Liver (tissue), 8 donors: ENCODE measurements at regions not wholly inside any gene's neighbourhood (a gene's known extent, or its start where the extent isn't known, plus 50 kb on each side); places are given as distances from the start of the nearest gene placed in this dataset.

Experiments used
- DNase-seq: peaks from one replicate; pipeline ENCODE4 v3.0.0-alpha.2; 2017; ENCODE audit warnings: low spot score
- H3K27ac ChIP-seq, 2 donors: one replicate each; pipeline ENCODE4 v1.7.0; 2013; ENCODE audit warnings: inconsistent platforms in 2 of 2, low read length in 2 of 2, control low read depth in 1 of 2, low read depth in 1 of 2, mild to moderate bottlenecking in 1 of 2
- H3K27me3 ChIP-seq, 4 donors: one replicate each; pipeline versions ENCODE4 v1.6.1 to v1.7.0; 2013; ENCODE audit warnings: low read length in 3 of 4, inconsistent platforms in 1 of 4, mild to moderate bottlenecking in 1 of 4, moderate library complexity in 1 of 4; ENCODE audit not compliant: control insufficient read depth in 4 of 4, insufficient read depth in 4 of 4
- H3K36me3 ChIP-seq, 4 donors: one replicate each; pipeline versions ENCODE4 v1.6.1 to v1.7.0; 2013; ENCODE audit warnings: low read length in 3 of 4, mild to moderate bottlenecking in 3 of 4, low read depth in 1 of 4, moderate library complexity in 1 of 4; ENCODE audit not compliant: control insufficient read depth in 4 of 4, insufficient read depth in 3 of 4
- H3K4me1 ChIP-seq, 4 donors: one replicate each; pipeline versions ENCODE4 v1.6.1 to v1.7.0; 2013; ENCODE audit warnings: low read length in 3 of 4, mild to moderate bottlenecking in 3 of 4, moderate library complexity in 1 of 4; ENCODE audit not compliant: control insufficient read depth in 4 of 4, insufficient read depth in 4 of 4
- H3K4me3 ChIP-seq, 3 donors: one replicate each; pipeline versions ENCODE4 v1.6.1 to v1.7.0; 2013; ENCODE audit warnings: low read length in 3 of 3, control low read depth in 1 of 3, low read depth in 1 of 3, mild to moderate bottlenecking in 1 of 3
- H3K9ac ChIP-seq, 2 donors: one replicate each; pipeline ENCODE4 v1.7.0; 2013; ENCODE audit warnings: low read length in 2 of 2, mild to moderate bottlenecking in 2 of 2, moderate library complexity in 2 of 2, control low read depth in 1 of 2, low read depth in 1 of 2
- H3K9me3 ChIP-seq, 4 donors: one replicate each; pipeline versions ENCODE4 v1.6.1 to v1.7.0; 2013; ENCODE audit warnings: low read length in 3 of 4; ENCODE audit not compliant: control insufficient read depth in 4 of 4
- FOXA1 ChIP-seq: IDR thresholded peaks from 2 replicates; pipeline ENCODE4 v1.6.1; 2016; ENCODE audit warnings: antibody characterized with exemption
- FOXA2 ChIP-seq: IDR thresholded peaks from 2 replicates; pipeline ENCODE4 v1.6.1; 2016; ENCODE audit warnings: antibody characterized with exemption
- JUND ChIP-seq, 2 donors: IDR thresholded peaks; 2 replicates each; pipeline ENCODE4 v1.6.1; 2016; ENCODE audit warnings: antibody characterized with exemption in 2 of 2
- NR2F2 ChIP-seq: IDR thresholded peaks from 2 replicates; pipeline ENCODE4 v1.6.1; 2016; ENCODE audit warnings: antibody characterized with exemption
- RAD21 ChIP-seq, 2 donors: IDR thresholded peaks; 2 replicates each; pipeline ENCODE4 v1.6.1; 2016; ENCODE audit warnings: antibody characterized with exemption in 2 of 2, mild to moderate bottlenecking in 2 of 2
- RXRA ChIP-seq, 2 donors: IDR thresholded peaks; 2 replicates each; pipeline ENCODE4 v1.6.1; 2017 to 2018; ENCODE audit warnings: antibody characterized with exemption in 2 of 2, mild to moderate bottlenecking in 1 of 2
- SP1 ChIP-seq: IDR thresholded peaks from 2 replicates; pipeline ENCODE4 v1.6.1; 2018; ENCODE audit warnings: antibody characterized with exemption, mild to moderate bottlenecking
- TAF1 ChIP-seq: conservative IDR thresholded peaks from 2 replicates; pipeline ENCODE4 v1.6.1; 2016; ENCODE audit warnings: antibody characterized with exemption, mild to moderate bottlenecking
- WGBS: extraction: QIAGEN DNeasy Blood & Tissue Kit; methylation state at CpG from one replicate; pipeline ENCODE4 v1.1.7; 2013; 5-methylcytosine and 5-hydroxymethylcytosine counted together
- TF ChIP-seq, protein P1 (sequence below): IDR thresholded peaks from 2 replicates; pipeline ENCODE4 v1.6.1; 2016; ENCODE audit warnings: antibody characterized with exemption
- TF ChIP-seq, protein P2 (sequence below): IDR thresholded peaks from 2 replicates; pipeline ENCODE4 v1.6.1; 2016; ENCODE audit warnings: antibody characterized with exemption, mild to moderate bottlenecking
- TF ChIP-seq, protein P3 (sequence below): fragments of 150-350 bp; IDR thresholded peaks from 2 replicates; pipeline ENCODE4 v1.5.1; 2017; ENCODE audit warnings: improper control_type of control experiment, low read depth, low read length; ENCODE audit not compliant: missing input control
- TF ChIP-seq, protein P4 (sequence below): IDR thresholded peaks from 2 replicates; pipeline ENCODE4 v1.6.1; 2016; ENCODE audit warnings: antibody characterized with exemption
- donor health status: healthy.
- donor health status: healthy.
- donor health status: healthy.
- donor health status: healthy.
- donor health status: healthy.

DNA sequence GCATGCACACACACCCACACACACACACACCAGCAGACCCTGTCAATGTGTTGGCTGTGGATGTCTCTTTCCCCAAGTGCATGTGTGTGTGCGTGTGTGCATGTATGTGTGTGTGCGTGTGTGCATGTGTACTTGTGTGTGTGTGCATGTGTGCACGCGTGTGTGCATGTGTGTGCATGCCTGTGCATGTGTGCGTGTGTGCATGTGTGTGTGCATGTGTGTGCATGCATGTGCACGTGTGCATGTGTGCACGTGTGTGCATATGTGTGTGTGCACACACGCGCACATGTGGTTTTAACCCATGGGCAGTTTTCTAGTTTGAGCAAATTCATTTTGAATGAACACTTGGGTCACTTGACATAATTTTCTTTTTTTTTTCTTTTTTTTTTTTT lies 268.8 kb upstream of the IRX1 start:
- H3K36me3 ChIP-seq = no peaks in the 10 kb centered on the region
- WGBS = 87% methylated on average over 9 of the region's 9 CpGs
- no peak for DNase-seq
- H3K4me3 ChIP-seq = no peak overlapping the region
- H3K9me3 ChIP-seq = peaks cover 0 to 3% (median 0%) of the 10 kb centered on the region in 4 donors
- TF ChIP-seq FOXA1 = no peak
- no peak for TF ChIP-seq FOXA2
- TF ChIP-seq, protein P1, sequence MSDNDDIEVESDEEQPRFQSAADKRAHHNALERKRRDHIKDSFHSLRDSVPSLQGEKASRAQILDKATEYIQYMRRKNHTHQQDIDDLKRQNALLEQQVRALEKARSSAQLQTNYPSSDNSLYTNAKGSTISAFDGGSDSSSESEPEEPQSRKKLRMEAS = no peak
- TF ChIP-seq JUND (IDR thresholded peaks at IDR 0.05) = no peak
- no peak for TF ChIP-seq RXRA (IDR thresholded peaks at IDR 0.05)
- TF ChIP-seq, protein P2, sequence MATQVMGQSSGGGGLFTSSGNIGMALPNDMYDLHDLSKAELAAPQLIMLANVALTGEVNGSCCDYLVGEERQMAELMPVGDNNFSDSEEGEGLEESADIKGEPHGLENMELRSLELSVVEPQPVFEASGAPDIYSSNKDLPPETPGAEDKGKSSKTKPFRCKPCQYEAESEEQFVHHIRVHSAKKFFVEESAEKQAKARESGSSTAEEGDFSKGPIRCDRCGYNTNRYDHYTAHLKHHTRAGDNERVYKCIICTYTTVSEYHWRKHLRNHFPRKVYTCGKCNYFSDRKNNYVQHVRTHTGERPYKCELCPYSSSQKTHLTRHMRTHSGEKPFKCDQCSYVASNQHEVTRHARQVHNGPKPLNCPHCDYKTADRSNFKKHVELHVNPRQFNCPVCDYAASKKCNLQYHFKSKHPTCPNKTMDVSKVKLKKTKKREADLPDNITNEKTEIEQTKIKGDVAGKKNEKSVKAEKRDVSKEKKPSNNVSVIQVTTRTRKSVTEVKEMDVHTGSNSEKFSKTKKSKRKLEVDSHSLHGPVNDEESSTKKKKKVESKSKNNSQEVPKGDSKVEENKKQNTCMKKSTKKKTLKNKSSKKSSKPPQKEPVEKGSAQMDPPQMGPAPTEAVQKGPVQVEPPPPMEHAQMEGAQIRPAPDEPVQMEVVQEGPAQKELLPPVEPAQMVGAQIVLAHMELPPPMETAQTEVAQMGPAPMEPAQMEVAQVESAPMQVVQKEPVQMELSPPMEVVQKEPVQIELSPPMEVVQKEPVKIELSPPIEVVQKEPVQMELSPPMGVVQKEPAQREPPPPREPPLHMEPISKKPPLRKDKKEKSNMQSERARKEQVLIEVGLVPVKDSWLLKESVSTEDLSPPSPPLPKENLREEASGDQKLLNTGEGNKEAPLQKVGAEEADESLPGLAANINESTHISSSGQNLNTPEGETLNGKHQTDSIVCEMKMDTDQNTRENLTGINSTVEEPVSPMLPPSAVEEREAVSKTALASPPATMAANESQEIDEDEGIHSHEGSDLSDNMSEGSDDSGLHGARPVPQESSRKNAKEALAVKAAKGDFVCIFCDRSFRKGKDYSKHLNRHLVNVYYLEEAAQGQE = no peak
- TF ChIP-seq, protein P3, sequence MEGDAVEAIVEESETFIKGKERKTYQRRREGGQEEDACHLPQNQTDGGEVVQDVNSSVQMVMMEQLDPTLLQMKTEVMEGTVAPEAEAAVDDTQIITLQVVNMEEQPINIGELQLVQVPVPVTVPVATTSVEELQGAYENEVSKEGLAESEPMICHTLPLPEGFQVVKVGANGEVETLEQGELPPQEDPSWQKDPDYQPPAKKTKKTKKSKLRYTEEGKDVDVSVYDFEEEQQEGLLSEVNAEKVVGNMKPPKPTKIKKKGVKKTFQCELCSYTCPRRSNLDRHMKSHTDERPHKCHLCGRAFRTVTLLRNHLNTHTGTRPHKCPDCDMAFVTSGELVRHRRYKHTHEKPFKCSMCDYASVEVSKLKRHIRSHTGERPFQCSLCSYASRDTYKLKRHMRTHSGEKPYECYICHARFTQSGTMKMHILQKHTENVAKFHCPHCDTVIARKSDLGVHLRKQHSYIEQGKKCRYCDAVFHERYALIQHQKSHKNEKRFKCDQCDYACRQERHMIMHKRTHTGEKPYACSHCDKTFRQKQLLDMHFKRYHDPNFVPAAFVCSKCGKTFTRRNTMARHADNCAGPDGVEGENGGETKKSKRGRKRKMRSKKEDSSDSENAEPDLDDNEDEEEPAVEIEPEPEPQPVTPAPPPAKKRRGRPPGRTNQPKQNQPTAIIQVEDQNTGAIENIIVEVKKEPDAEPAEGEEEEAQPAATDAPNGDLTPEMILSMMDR = no peak
- no peak for TF ChIP-seq TAF1
- H3K9ac ChIP-seq = no peak overlapping the region
- no peaks in the 10 kb centered on the region for H3K4me1 ChIP-seq
- H3K27ac ChIP-seq = no peak overlapping the region
- H3K27me3 ChIP-seq = no peaks in the 10 kb centered on the region

DNA sequence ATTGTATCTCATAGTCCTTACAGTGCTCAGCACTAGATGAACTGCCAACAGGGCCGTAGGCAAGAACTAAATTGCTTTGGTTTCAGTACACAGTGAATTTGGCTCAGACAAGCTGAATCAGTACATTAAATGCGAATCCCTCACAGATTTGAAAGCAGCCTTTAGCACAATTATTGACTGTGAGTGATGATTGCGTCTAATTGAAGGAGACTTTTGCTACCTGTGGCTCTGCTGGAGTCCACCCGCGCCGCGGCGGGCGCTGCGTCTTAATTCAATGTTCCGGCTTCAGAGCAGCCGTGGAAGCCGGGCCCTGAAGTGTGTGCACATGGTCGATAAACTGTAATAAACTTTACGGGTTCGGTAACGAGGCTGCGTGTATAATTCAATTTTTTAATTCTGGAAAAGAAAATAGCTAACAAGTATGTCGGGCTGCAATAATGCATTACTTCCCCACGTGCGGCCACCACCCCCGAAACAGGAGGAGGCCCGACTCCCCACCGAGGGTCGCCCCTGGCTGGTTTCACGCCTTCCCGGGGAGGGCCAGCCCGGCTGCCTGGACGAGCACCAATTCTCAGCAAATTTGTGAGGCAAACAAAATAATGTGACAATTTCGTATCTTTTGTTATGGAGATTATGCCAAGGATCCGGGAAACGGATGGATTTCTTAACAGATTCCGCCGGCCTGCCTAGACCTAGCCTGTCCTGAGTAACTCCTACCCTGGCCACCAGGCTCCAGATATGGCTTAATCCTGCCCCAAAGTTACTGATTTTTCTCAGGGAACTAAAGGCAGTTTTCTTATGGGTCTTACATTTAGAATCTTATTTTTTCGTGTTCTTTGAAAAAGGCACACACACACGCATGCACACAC lies 269.4 kb upstream of the IRX1 start:
- DNase-seq = no peak
- Histone ChIP-seq H3K27me3 (no peaks in the 10 kb centered on the region), H3K4me1 (no peaks in the 10 kb centered on the region), H3K36me3 (no peaks in the 10 kb centered on the region), H3K4me3 (no peak overlapping the region), H3K9ac (no peak overlapping the region), H3K9me3 (peaks cover 0 to 3% (median 0%) of the 10 kb centered on the region in 4 donors), H3K27ac (no peak overlapping the region)
- WGBS = 71% methylated on average over 36 of the region's 36 CpGs
- TF ChIP-seq, protein P1 = no peak
- TF ChIP-seq FOXA2 (no peak), RAD21 (IDR thresholded peaks at IDR 0.05) (no peak), TAF1 (no peak), RXRA (IDR thresholded peaks at IDR 0.05) (no peak), SP1 (no peak), NR2F2 (no peak), FOXA1 (no peak)
- TF ChIP-seq, protein P3 = no peak
- TF ChIP-seq, protein P4, sequence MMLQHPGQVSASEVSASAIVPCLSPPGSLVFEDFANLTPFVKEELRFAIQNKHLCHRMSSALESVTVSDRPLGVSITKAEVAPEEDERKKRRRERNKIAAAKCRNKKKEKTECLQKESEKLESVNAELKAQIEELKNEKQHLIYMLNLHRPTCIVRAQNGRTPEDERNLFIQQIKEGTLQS = no peak
- TF ChIP-seq, protein P2 = no peak
